Brain microvascular endothelial cell (primary cell): ENCODE measurements at regions not wholly inside any gene's neighbourhood (a gene's known extent, or its start where the extent isn't known, plus 50 kb on each side); places are given as distances from the start of the nearest gene placed in this dataset.

Source experiments
- DNase-seq: peaks from one replicate; pipeline ENCODE4 v3.0.0-alpha.2; 2020
- H3K27ac ChIP-seq: fragments of 250-450 bp; sonication (Bioruptor Pico); 2 replicates; pipeline ENCODE4 v1.5.1; 2020; ENCODE audit warnings: mild to moderate bottlenecking, moderate library complexity
- H3K27me3 ChIP-seq: fragments of 250-450 bp; sonication (Bioruptor Pico); replicated peaks from 2 replicates; pipeline ENCODE4 v1.5.1; 2020; ENCODE audit warnings: mild to moderate bottlenecking
- H3K36me3 ChIP-seq: fragments of 250-450 bp; sonication (Bioruptor Pico); replicated peaks from 2 replicates; pipeline ENCODE4 v1.5.1; 2020; ENCODE audit warnings: mild to moderate bottlenecking
- H3K4me3 ChIP-seq: 2 replicates; pipeline ENCODE4 v1.5.1; 2011; ENCODE audit warnings: low read depth, mild to moderate bottlenecking, control low read depth, low read length, moderate library complexity
- CTCF ChIP-seq: IDR thresholded peaks from 2 replicates; pipeline ENCODE4 v1.5.1; 2011; ENCODE audit warnings: low read depth, mild to moderate bottlenecking, moderate library complexity, low read length, control low read depth, inconsistent platforms; ENCODE audit errors: missing control alignments
- in situ Hi-C: cut with HindIII; loops from 2 replicates; pipeline ENCODE4 v1.10.0; 2017; ENCODE audit warnings: low sequenced_read_pairs, low pct_ligation_motif_present

- in situ Hi-C loops = no loop called here
- H3K4me3 ChIP-seq = no peak overlapping the region
- no peak for TF ChIP-seq CTCF
- H3K36me3 ChIP-seq = no peaks in the 10 kb centered on the region
- no peaks in the 10 kb centered on the region for H3K27me3 ChIP-seq
- H3K27ac ChIP-seq = no peak overlapping the region
- DNase-seq = no peak
Measured at GRCh38 chr11:134503596-134503995, 91.6 kb upstream of the B3GAT1 start.

DNA sequence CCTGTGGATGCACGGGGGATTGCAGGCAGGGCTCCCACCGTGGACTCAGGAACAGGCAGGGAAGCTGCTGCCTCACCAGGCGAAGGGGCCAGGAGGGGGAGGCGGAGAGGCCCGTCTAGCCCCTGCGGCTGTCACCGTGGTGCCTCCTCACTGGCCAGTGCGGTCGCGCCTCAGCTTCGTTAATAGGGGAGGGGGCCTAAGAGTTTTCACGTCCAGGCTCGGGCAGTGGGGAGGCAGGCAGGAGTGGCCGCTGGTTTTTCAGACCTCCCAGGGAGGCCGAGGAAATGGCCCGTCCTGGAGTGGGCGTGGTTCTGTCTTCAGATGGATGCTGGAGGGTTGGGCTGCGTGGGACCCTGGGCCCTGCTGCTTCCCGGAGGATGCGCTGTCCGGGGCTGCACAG lies 91.1 kb upstream of the B3GAT1 start:
- in situ Hi-C loops = no loop called here

GRCh38 chr11:134502153-134502550 lies 90.1 kb upstream of the B3GAT1 start:
- H3K27ac ChIP-seq = no peak overlapping the region
- DNase-seq = no peak
- no peaks in the 10 kb centered on the region for H3K36me3 ChIP-seq
- H3K27me3 ChIP-seq = no peaks in the 10 kb centered on the region
- no peak overlapping the region for H3K4me3 ChIP-seq
- no peak for TF ChIP-seq CTCF
- in situ Hi-C loops = no loop called here

More for the DNA sequence above, 91.1 kb upstream of the B3GAT1 start:
- DNase-seq = no peak
- TF ChIP-seq CTCF = no peak
- no peak overlapping the region for H3K27ac ChIP-seq
- no peak overlapping the region for H3K4me3 ChIP-seq
- H3K36me3 ChIP-seq = no peaks in the 10 kb centered on the region
- no peaks in the 10 kb centered on the region for H3K27me3 ChIP-seq

GRCh38 chr11:134501406-134502152 lies 89.5 kb upstream of the B3GAT1 start:
- TF ChIP-seq CTCF = no peak
- Histone ChIP-seq H3K4me3 (no peak overlapping the region), H3K27me3 (no peaks in the 10 kb centered on the region), H3K36me3 (no peaks in the 10 kb centered on the region), H3K27ac (no peak overlapping the region)
- no peak for DNase-seq
- in situ Hi-C loops = no loop called here

GRCh38 chr11:134500621-134501020 lies 88.6 kb upstream of the B3GAT1 start:
- in situ Hi-C loops = no loop called here
- DNase-seq = no peak
- no peak for TF ChIP-seq CTCF

DNA sequence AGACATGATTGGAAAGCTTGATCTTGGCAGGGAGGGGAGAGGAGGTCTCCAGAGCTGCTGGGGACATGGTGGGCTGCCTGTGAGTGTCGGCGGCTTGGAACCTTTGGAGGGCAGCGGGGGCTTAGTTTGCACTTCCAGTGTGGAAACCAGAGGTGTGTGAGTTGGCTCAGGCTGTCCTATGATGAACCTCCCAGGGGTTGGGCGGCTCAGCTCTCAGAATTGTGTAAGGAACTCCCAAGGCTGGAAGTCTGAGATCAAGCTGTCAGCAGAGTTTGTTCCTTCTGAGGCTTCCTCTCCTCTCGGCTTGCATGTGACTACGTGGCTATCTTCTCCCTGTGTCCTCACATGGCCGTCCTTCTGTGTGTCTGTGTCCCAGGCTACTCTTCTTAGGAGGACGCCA lies 87.9 kb upstream of the B3GAT1 start:
- Histone ChIP-seq H3K4me3 (no peak overlapping the region), H3K27ac (no peak overlapping the region), H3K36me3 (no peaks in the 10 kb centered on the region), H3K27me3 (no peaks in the 10 kb centered on the region)
- no peak for DNase-seq
- no peak for TF ChIP-seq CTCF
- in situ Hi-C loops = no loop called here

More at GRCh38 chr11:134500621-134501020, 88.6 kb upstream of the B3GAT1 start:
- Histone ChIP-seq H3K27me3 (no peaks in the 10 kb centered on the region), H3K4me3 (no peak overlapping the region), H3K36me3 (no peaks in the 10 kb centered on the region), H3K27ac (no peak overlapping the region)
